ENCODE measurements at regions not wholly inside any gene's neighbourhood (a gene's known extent, or its start where the extent isn't known, plus 50 kb on each side); places are given as distances from the start of the nearest gene placed in this dataset.

- H2BK5ac ChIP-seq (ENCODE audit: low read depth, low read length, poor library complexity, severe bottlenecking) = no peak overlapping the region
- H3K4ac ChIP-seq (ENCODE audit: low read depth, low read length) = no peak overlapping the region
- no peak overlapping the region for H3K23ac ChIP-seq (ENCODE audit: low read depth, low read length)
- no peak overlapping the region for H3K56ac ChIP-seq (ENCODE audit: extremely low read depth, insufficient read depth, low read length)
- no peak overlapping the region for H3K4me3 ChIP-seq (ENCODE audit: insufficient read depth, low read depth, low read length)
- no peak for DNase-seq
- H2AK5ac ChIP-seq (ENCODE audit: low read depth, low read length) = no peak overlapping the region
- no peak overlapping the region for H3K27ac ChIP-seq (ENCODE audit: insufficient read depth, low read length)
- ChIA-PET CTCF (no interaction called here), POLR2A (ENCODE audit: unreplicated experiment) (no interaction called here)
- in situ Hi-C loops (cut with MboI; ENCODE audit: low sequenced_read_pairs) (no loop called here), dilution Hi-C loops (cut with HindIII; ENCODE audit: low sequenced_read_pairs, unreplicated experiment) (no loop called here), intact Hi-C loops (cut with micrococcal nuclease) (no loop called here)
- no peak overlapping the region for H4K91ac ChIP-seq (ENCODE audit: insufficient read depth, low read depth, low read length)
- H3K9ac ChIP-seq (ENCODE audit: low read depth, low read length) = no peak overlapping the region
- H2AK9ac ChIP-seq (replicated peaks; ENCODE audit: low read depth, low read length, poor library complexity) = no peak overlapping the region
- no peaks in the 10 kb centered on the region for H3K79me1 ChIP-seq (ENCODE audit: low read depth in 1 of 2, low read length in 2 of 2)
- no peak overlapping the region for H3K14ac ChIP-seq (replicated peaks; ENCODE audit: low read depth, low read length)
- no peak for ATAC-seq (ENCODE audit: low read depth)
- no peaks in the 10 kb centered on the region for H3K4me1 ChIP-seq (ENCODE audit: control insufficient read depth, insufficient read depth, low read length)
- H3K4me2 ChIP-seq (ENCODE audit: low read depth, low read length) = no peak overlapping the region
- H2BK15ac ChIP-seq (ENCODE audit: low read depth, low read length) = no peak overlapping the region
- H3K9me3 ChIP-seq (ENCODE audit: control insufficient read depth, insufficient read depth, low read length) = peaks cover 6% of the 10 kb centered on the region; the same call in 1 of the 2 replicates
- H3K27me3 ChIP-seq (ENCODE audit: control insufficient read depth, insufficient read depth, low read length) = no peaks in the 10 kb centered on the region
- no TSS peak for BruUV-seq (replicated peaks)
- 6% methylated on average over 6 of the region's 10 CpGs; no CpG with 5 or more reads in 1 of the 2 experiments for WGBS, 2 experiments (ENCODE audit: extremely low coverage in 2 of 2, insufficient read length in 1 of 2)
- no peak overlapping the region for H4K8ac ChIP-seq (ENCODE audit: low read depth in 2 of 2, low read length in 2 of 2)
- H3K9me1 ChIP-seq (ENCODE audit: insufficient read depth, low read length) = no peaks in the 10 kb centered on the region
- no peak overlapping the region for H2BK120ac ChIP-seq (ENCODE audit: low read depth, low read length)
- no peaks in the 10 kb centered on the region for H4K20me1 ChIP-seq (ENCODE audit: insufficient read depth, low read length)
- H3K36me3 ChIP-seq (ENCODE audit: control insufficient read depth, insufficient read depth, low read length) = no peaks in the 10 kb centered on the region
- TF ChIP-seq NFE2L2 (IDR thresholded peaks at IDR 0.05; ENCODE audit: low read depth, low read length) (no peak), SMC3 (IDR thresholded peaks at IDR 0.05; ENCODE audit: low read depth, low read length) (no peak), RFX5 (IDR thresholded peaks at IDR 0.05; ENCODE audit: low read depth, low read length) (no peak), BHLHE40 (IDR thresholded peaks at IDR 0.05; ENCODE audit: low read depth, low read length) (no peak)
- H2AFZ ChIP-seq (replicated peaks; ENCODE audit: low read length, poor library complexity) = no peak overlapping the region
- H3K18ac ChIP-seq (ENCODE audit: low read depth, low read length) = no peak overlapping the region
- no peak overlapping the region for H2BK20ac ChIP-seq (ENCODE audit: low read depth, low read length)
- H4K5ac ChIP-seq (ENCODE audit: low read depth, low read length) = no peak overlapping the region
Measured at GRCh38 chr16:16917191-16917785, 538.3 kb downstream of the NPIPA7 start.
